22Rv1 (cell line): ENCODE measurements at regions not wholly inside any gene's neighbourhood (a gene's known extent, or its start where the extent isn't known, plus 50 kb on each side); places are given as distances from the start of the nearest gene placed in this dataset.

Experiments used
- ZFX ChIP-seq: fragments of 450-650 bp; IDR thresholded peaks from 2 replicates; pipeline ENCODE4 v1.6.1; 2017; ENCODE audit warnings: antibody characterized with exemption, borderline replicate concordance
- TF ChIP-seq, protein P1 (sequence below): fragments of 450-650 bp; IDR thresholded peaks from 2 replicates; pipeline ENCODE4 v1.5.1; 2017; ENCODE audit warnings: mild to moderate bottlenecking

DNA sequence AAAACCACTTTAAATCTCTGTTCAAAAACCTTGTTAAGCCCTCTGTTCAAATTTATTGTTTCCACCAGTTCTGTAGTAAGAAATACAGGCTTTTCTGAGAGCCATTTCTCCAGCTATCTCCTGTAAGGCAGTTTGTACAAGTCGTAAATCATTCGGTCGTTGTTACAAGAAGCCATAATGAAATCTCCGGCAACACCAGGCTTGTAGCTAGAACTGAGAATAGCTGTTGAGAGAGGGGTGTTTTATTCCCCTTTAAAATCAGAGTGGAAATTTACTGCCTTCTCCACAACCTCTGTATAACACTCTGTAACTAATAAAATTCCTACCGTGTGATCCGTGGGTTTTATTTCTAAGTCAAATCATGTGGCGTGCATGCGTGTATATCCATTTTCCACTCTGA, 335.8 kb upstream of the KAZN start:
- TF ChIP-seq, protein P1, sequence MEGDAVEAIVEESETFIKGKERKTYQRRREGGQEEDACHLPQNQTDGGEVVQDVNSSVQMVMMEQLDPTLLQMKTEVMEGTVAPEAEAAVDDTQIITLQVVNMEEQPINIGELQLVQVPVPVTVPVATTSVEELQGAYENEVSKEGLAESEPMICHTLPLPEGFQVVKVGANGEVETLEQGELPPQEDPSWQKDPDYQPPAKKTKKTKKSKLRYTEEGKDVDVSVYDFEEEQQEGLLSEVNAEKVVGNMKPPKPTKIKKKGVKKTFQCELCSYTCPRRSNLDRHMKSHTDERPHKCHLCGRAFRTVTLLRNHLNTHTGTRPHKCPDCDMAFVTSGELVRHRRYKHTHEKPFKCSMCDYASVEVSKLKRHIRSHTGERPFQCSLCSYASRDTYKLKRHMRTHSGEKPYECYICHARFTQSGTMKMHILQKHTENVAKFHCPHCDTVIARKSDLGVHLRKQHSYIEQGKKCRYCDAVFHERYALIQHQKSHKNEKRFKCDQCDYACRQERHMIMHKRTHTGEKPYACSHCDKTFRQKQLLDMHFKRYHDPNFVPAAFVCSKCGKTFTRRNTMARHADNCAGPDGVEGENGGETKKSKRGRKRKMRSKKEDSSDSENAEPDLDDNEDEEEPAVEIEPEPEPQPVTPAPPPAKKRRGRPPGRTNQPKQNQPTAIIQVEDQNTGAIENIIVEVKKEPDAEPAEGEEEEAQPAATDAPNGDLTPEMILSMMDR: no peak
- no peak for TF ChIP-seq ZFX
